GM12875 (cell line): ENCODE measurements at regions not wholly inside any gene's neighbourhood (a gene's known extent, or its start where the extent isn't known, plus 50 kb on each side); places are given as distances from the start of the nearest gene placed in this dataset.

ENCODE experiments used
- H3K4me3 ChIP-seq: one replicate; pipeline ENCODE4 v1.5.1; 2011; ENCODE audit warnings: low read depth, low read length, control low read depth
- TF ChIP-seq, protein P1 (sequence below): IDR thresholded peaks from 2 replicates; pipeline ENCODE4 v1.5.1; 2011; ENCODE audit warnings: low read depth, mild to moderate bottlenecking, control low read depth, inconsistent platforms, low read length, moderate library complexity, borderline replicate concordance; ENCODE audit not compliant: insufficient read depth

DNA sequence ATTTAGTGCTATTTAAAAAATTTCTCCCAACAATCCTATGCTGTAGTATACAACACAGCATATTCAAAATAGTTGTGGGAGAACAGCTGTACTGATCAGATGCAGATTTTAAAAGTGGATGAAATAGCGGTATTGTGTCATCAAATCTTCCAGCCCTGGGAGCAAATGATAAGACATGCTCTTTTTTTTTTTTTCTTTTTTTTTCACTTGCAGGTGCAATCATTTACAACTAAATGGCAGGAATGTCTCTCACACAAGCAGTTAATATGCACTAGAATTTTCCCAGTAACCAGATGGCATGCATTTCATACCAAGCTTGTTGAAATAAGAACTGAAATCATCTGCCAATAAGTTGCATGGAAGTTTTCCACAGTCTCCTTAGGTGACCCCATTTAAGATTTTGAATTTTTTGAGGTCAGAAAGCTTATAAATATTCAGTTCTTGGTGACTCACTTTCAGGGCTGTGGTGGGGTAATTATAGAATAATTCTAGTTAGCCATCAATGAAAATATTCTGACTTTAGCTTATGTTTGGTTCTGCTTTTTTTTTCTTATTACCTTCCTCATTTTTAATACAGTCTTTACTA lies 623.9 kb upstream of the NR5A2 start:
- TF ChIP-seq, protein P1, sequence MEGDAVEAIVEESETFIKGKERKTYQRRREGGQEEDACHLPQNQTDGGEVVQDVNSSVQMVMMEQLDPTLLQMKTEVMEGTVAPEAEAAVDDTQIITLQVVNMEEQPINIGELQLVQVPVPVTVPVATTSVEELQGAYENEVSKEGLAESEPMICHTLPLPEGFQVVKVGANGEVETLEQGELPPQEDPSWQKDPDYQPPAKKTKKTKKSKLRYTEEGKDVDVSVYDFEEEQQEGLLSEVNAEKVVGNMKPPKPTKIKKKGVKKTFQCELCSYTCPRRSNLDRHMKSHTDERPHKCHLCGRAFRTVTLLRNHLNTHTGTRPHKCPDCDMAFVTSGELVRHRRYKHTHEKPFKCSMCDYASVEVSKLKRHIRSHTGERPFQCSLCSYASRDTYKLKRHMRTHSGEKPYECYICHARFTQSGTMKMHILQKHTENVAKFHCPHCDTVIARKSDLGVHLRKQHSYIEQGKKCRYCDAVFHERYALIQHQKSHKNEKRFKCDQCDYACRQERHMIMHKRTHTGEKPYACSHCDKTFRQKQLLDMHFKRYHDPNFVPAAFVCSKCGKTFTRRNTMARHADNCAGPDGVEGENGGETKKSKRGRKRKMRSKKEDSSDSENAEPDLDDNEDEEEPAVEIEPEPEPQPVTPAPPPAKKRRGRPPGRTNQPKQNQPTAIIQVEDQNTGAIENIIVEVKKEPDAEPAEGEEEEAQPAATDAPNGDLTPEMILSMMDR: no peak
- no peak overlapping the region for H3K4me3 ChIP-seq

DNA sequence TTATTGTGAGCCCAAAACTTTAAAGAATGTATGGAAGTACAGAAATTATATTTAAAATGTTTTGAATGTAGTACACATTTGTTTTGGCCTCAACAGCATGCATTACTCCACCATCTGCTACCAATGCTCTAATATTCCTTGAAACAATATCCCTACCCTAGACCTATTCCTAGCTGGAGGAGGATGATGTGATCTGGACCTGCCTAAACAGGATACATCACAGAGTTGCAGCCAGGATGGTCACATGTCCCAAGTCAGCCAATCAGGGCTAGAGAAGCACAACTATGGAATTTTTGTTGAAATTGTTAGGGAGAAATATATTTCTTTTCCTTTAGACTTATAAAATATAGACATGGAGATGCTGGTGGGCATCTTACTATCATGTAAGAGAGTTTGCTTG lies 623.3 kb upstream of the NR5A2 start:
- TF ChIP-seq, protein P1: no peak
- H3K4me3 ChIP-seq: no peak overlapping the region

DNA sequence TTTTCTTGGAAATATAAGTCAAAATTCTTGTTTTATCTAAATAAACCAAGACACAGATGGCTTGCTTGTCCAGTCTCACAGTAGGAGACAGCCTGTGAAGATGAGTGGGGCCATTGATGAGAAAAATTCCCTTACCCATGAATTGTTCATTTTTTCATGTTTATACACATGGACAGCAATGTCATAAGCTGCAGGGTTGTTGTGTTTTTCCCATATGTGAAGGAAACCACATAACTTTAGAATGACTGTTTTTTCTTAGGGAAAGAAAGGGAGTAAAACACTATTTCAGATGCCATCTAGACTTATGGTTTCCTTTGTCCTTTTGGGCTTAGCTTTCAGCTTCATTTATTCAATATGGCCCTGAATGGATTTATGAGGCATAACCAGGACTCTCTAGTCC lies 622.5 kb upstream of the NR5A2 start:
- H3K4me3 ChIP-seq: no peak overlapping the region
- TF ChIP-seq, protein P1: no peak

DNA sequence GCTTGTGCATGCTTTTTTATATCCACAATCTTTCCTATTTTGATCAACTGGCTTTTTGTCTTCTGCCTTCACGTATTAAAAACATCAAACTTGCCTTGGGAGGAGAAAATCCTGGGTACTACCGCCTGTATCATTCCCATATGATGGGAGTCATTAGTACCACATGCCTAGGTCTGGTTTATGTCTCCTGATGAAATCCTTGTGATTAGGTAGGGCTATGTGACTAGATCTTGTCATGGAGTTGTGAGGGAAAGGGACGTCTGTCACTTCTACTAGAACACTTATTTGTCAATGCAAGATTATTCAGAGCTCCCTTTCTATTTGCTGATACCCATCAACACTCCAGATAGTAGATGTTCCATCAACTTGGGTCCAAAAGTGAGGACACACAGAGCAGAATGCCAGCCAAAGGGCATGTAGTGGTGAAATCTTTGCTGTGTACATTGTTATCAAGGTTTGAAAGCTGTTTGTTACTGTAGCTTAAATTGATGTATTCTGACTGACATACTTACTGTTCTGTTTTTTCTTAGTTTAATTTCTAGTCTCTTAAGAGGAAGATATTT lies 621.8 kb upstream of the NR5A2 start:
- H3K4me3 ChIP-seq: no peak overlapping the region
- TF ChIP-seq, protein P1: no peak

DNA sequence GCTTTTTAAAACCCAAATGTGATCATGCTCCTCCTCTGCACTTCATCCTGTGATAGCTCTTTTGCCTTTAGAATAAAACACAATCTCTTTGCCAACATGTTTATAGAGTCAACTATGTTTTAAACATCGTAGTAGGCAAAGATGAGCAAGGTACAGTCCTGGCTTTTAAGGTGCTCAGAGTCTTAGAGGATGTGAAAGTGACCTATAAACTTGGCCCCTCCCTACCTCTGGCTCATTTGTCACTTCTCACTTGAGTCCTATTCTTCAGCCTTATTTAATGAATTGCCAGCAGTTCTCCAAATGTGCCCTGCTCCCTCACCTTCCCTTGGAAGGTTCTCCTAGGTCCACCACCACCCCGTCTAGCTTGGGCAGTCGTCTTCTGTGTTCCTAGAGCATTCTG lies 617.0 kb upstream of the NR5A2 start:
- no peak overlapping the region for H3K4me3 ChIP-seq
- TF ChIP-seq, protein P1: no peak

DNA sequence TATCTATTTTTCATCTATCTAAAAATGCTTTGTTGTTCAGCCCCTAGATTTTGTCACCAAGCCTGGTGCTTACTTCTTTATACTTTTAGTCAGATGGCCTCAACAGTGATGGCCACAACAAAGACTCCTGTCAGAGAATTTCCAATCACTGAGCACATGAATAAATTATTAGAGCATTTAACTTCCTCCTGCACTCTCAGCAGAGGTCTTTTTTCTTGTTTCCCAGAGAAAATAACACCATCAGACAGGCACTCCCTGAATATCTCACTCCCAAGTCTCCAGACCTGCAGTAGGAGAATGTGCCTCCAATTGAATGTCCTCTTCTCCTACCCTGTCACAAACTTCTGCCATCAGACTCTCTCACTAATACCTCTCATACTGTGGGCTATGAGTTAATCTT lies 616.0 kb upstream of the NR5A2 start:
- TF ChIP-seq, protein P1: no peak
- no peak overlapping the region for H3K4me3 ChIP-seq

DNA sequence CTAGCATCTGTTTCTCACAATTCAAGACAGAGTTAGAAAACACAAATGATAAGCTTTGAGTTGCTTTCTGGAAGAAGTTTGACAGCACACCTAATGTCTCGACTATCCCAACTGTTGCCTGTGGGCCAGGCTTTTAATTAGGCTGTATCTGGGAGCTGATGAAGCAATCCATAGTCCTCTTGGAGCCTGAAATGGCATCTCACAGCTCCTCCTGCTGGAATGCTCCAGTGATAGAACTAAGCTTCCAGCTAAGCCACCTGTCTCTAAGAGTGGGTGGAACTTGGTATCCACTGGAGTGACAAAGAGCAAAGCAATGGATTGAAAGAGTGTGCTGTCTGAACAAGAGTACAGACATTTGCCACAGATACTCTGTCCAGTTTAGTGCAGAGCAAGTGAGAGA lies 605.3 kb upstream of the NR5A2 start:
- H3K4me3 ChIP-seq: no peak overlapping the region
- TF ChIP-seq, protein P1: no peak
